ENCODE measurements at regions not wholly inside any gene's neighbourhood (a gene's known extent, or its start where the extent isn't known, plus 50 kb on each side); places are given as distances from the start of the nearest gene placed in this dataset.

DNA sequence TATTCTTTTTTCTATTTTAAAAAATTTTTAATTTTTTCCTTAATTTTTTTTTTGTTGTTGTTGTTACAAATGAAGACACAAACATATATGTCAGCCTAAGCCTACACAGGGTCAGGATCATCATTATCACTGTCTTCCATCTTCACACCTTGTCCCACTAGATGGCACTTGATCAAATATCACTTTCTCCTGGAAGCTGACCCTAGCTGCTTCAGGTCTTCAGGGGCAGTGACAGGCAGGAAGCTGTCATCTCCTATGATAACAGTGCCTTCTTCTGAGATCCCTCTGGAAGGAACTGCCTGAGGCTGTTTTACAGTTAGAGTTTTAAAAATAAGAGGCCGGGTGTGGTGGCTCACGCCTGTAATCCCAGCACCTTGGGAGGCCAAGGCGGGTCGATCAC lies 70.2 kb upstream of the EEF1E1 start:
- H3K9me3 ChIP-seq: no peaks in the 10 kb centered on the region
- no peaks in the 10 kb centered on the region for H3K79me2 ChIP-seq (ENCODE audit: insufficient read depth)
- no peaks in the 10 kb centered on the region for H4K20me1 ChIP-seq (ENCODE audit: insufficient read depth)
- no peak overlapping the region for H3K27ac ChIP-seq (ENCODE audit: low read depth in 2 of 2, low read length in 1 of 2)
- no peaks in the 10 kb centered on the region for H3K27me3 ChIP-seq (ENCODE audit: insufficient read depth)
- no peak overlapping the region for H3K4me2 ChIP-seq
- H3K9me2 ChIP-seq: no peaks in the 10 kb centered on the region
- no peaks in the 10 kb centered on the region for H3K4me1 ChIP-seq (ENCODE audit: control insufficient read depth in 1 of 2, insufficient read depth in 2 of 2, low read depth in 1 of 2, low read length in 1 of 2)
- WGBS (ENCODE audit: low lambda C conversion rate): 56% methylated on average over 4 of the region's 4 CpGs
- POLR2A ChIA-PET: no interaction called here
- no peaks in the 10 kb centered on the region for H3F3A ChIP-seq (replicated peaks; ENCODE audit: insufficient read depth)
- no peak overlapping the region for H3K4me3 ChIP-seq (ENCODE audit: low read depth in 2 of 2, low read length in 1 of 2)
- no peaks in the 10 kb centered on the region for H3K36me3 ChIP-seq (replicated peaks in 1 of 2; ENCODE audit: control insufficient read depth in 1 of 2, insufficient read depth in 2 of 2, low read length in 1 of 2)
- no peak overlapping the region for H2AFZ ChIP-seq (ENCODE audit: low read depth)
- DNase-seq: no peak
- CTCF ChIA-PET: no interaction called here
- no peak overlapping the region for H3K9ac ChIP-seq
- TF ChIP-seq, protein P1, sequence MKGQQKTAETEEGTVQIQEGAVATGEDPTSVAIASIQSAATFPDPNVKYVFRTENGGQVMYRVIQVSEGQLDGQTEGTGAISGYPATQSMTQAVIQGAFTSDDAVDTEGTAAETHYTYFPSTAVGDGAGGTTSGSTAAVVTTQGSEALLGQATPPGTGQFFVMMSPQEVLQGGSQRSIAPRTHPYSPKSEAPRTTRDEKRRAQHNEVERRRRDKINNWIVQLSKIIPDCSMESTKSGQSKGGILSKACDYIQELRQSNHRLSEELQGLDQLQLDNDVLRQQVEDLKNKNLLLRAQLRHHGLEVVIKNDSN (IDR thresholded peaks at IDR 0.05; ENCODE audit: borderline replicate concordance, low read depth): no peak
- TF ChIP-seq TCF12 (IDR thresholded peaks at IDR 0.05) (no peak), NRF1 (IDR thresholded peaks at IDR 0.05; ENCODE audit: low read depth, low read length) (no peak), SIN3A (IDR thresholded peaks at IDR 0.05; ENCODE audit: borderline replicate concordance, low read depth, low read length) (no peak)
- TF ChIP-seq, protein P2, sequence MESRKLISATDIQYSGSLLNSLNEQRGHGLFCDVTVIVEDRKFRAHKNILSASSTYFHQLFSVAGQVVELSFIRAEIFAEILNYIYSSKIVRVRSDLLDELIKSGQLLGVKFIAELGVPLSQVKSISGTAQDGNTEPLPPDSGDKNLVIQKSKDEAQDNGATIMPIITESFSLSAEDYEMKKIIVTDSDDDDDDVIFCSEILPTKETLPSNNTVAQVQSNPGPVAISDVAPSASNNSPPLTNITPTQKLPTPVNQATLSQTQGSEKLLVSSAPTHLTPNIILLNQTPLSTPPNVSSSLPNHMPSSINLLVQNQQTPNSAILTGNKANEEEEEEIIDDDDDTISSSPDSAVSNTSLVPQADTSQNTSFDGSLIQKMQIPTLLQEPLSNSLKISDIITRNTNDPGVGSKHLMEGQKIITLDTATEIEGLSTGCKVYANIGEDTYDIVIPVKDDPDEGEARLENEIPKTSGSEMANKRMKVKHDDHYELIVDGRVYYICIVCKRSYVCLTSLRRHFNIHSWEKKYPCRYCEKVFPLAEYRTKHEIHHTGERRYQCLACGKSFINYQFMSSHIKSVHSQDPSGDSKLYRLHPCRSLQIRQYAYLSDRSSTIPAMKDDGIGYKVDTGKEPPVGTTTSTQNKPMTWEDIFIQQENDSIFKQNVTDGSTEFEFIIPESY (IDR thresholded peaks at IDR 0.05; ENCODE audit: borderline replicate concordance, low read depth): no peak
- TF ChIP-seq, protein P3, sequence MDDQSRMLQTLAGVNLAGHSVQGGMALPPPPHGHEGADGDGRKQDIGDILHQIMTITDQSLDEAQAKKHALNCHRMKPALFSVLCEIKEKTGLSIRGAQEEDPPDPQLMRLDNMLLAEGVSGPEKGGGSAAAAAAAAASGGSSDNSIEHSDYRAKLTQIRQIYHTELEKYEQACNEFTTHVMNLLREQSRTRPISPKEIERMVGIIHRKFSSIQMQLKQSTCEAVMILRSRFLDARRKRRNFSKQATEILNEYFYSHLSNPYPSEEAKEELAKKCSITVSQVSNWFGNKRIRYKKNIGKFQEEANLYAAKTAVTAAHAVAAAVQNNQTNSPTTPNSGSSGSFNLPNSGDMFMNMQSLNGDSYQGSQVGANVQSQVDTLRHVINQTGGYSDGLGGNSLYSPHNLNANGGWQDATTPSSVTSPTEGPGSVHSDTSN (IDR thresholded peaks at IDR 0.05): no peak

DNA sequence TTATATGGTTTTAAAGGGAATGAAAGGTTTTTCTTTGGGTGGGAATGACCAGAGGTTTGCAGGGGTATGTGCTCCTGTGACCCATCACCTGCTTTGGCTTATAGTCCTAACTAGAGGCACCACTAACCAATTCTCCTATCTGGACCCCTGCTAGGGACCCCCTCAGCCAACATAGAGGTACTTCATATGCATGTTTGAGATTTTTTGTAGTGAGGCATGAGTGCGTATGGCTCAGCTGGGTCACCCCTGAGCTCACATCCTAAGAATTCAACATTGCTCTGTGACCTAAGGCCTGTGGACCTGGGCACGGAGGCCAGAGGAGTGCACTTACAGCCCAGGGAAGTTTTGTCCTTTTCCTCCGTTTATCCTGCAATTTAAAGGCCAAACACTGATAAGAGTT lies 68.4 kb upstream of the EEF1E1 start:
- Histone ChIP-seq H3K4me3 (ENCODE audit: low read depth in 2 of 2, low read length in 1 of 2) (no peak overlapping the region), H3K4me2 (no peak overlapping the region), H2AFZ (ENCODE audit: low read depth) (no peak overlapping the region), H3K79me2 (ENCODE audit: insufficient read depth) (no peaks in the 10 kb centered on the region), H3K27me3 (ENCODE audit: insufficient read depth) (no peaks in the 10 kb centered on the region), H3K9me3 (no peaks in the 10 kb centered on the region), H4K20me1 (ENCODE audit: insufficient read depth) (no peaks in the 10 kb centered on the region), H3K4me1 (ENCODE audit: control insufficient read depth in 1 of 2, insufficient read depth in 2 of 2, low read depth in 1 of 2, low read length in 1 of 2) (no peaks in the 10 kb centered on the region), H3F3A (replicated peaks; ENCODE audit: insufficient read depth) (no peaks in the 10 kb centered on the region), H3K9ac (no peak overlapping the region), H3K9me2 (no peaks in the 10 kb centered on the region), H3K36me3 (replicated peaks in 1 of 2; ENCODE audit: control insufficient read depth in 1 of 2, insufficient read depth in 2 of 2, low read length in 1 of 2) (no peaks in the 10 kb centered on the region), H3K27ac (ENCODE audit: low read depth in 2 of 2, low read length in 1 of 2) (no peak overlapping the region)
- no peak for DNase-seq
- 30% methylated on average over 2 of the region's 3 CpGs for WGBS (ENCODE audit: low lambda C conversion rate)
- CTCF ChIA-PET: no interaction called here
- POLR2A ChIA-PET: no interaction called here
- TF ChIP-seq SMC3 (IDR thresholded peaks at IDR 0.05; ENCODE audit: low read depth, low read length) (no peak), TEAD4 (IDR thresholded peaks at IDR 0.05; ENCODE audit: borderline replicate concordance, insufficient read depth) (no peak), GATA2 (CRISPR knock-in tag; IDR thresholded peaks at IDR 0.05) (no peak), POLR2AphosphoS5 (IDR thresholded peaks at IDR 0.05; ENCODE audit: low read depth, low read length) (no peak), RFX5 (IDR thresholded peaks at IDR 0.05; ENCODE audit: low read length) (no peak), EZH2phosphoT487 (IDR thresholded peaks at IDR 0.05; ENCODE audit: borderline replicate concordance, low read depth) (no peak), RAD21 (IDR thresholded peaks at IDR 0.05; ENCODE audit: low read length) (no peak), CHD2 (IDR thresholded peaks at IDR 0.05; ENCODE audit: low read length, partially characterized antibody) (no peak), FOSL2 (IDR thresholded peaks at IDR 0.05; ENCODE audit: borderline replicate concordance, low read depth) (no peak), FOXM1 (IDR thresholded peaks at IDR 0.05; ENCODE audit: low read depth) (no peak), SIN3A (IDR thresholded peaks at IDR 0.05; ENCODE audit: borderline replicate concordance, low read depth, low read length) (no peak), RCOR1 (IDR thresholded peaks at IDR 0.05; ENCODE audit: low read length) (no peak), FOXJ3 (CRISPR knock-in tag; IDR thresholded peaks at IDR 0.05) (no peak)
- TF ChIP-seq, protein P3 (IDR thresholded peaks at IDR 0.05): no peak
- TF ChIP-seq, protein P1 (IDR thresholded peaks at IDR 0.05; ENCODE audit: borderline replicate concordance, low read depth): no peak
- TF ChIP-seq, protein P2 (IDR thresholded peaks at IDR 0.05; ENCODE audit: borderline replicate concordance, low read depth): no peak
